Transverse colon (tissue), 4 donors: ENCODE measurements at regions not wholly inside any gene's neighbourhood (a gene's known extent, or its start where the extent isn't known, plus 50 kb on each side); places are given as distances from the start of the nearest gene placed in this dataset.

Source experiments
- POLR2A ChIP-seq: fragments of 450-650 bp; IDR thresholded peaks from one replicate; pipeline ENCODE4 v1.6.1; 2016; ENCODE audit warnings: antibody characterized with exemption, mild to moderate bottlenecking, moderate library complexity
- POLR2AphosphoS5 ChIP-seq, 3 donors: sonication (generic); formaldehyde crosslinking; IDR thresholded peaks; one replicate each; pipeline ENCODE4 v1.6.1; 2016; ENCODE audit warnings: antibody characterized with exemption in 3 of 3
- TF ChIP-seq, protein P1 (sequence below), 5 experiments: fragments of 200-600 bp in 3 of 5; fragments of 450-650 bp in 2 of 5; sonication (generic) in 3 of 5; IDR thresholded peaks; 1 replicate in 2 of 5; 2 replicates in 3 of 5; pipeline ENCODE4 v1.5.1; 2016 to 2017; ENCODE audit warnings: antibody characterized with exemption in 5 of 5, inconsistent platforms in 3 of 5, mild to moderate bottlenecking in 2 of 5, moderate library complexity in 1 of 5

DNA sequence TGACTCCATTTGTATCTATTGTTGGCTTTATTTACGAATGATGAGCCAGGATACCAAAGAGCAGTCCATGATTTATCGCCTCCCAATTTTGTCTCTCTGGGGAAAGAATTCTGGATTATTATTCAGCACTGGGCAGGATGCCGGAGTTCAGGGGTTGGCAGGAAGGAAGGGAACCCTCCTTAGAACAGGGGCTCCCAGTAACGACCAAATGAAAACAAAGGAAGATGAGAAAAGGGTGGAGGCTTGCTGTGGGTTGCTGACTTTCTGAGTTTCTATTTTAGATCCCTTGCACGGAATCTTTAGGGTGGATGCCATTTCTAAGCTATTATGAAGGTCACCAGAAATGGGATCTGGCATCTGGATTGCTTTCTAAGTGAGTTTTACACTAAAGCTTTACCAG lies 231.2 kb upstream of the LYPLAL1 start:
- TF ChIP-seq, protein P1, sequence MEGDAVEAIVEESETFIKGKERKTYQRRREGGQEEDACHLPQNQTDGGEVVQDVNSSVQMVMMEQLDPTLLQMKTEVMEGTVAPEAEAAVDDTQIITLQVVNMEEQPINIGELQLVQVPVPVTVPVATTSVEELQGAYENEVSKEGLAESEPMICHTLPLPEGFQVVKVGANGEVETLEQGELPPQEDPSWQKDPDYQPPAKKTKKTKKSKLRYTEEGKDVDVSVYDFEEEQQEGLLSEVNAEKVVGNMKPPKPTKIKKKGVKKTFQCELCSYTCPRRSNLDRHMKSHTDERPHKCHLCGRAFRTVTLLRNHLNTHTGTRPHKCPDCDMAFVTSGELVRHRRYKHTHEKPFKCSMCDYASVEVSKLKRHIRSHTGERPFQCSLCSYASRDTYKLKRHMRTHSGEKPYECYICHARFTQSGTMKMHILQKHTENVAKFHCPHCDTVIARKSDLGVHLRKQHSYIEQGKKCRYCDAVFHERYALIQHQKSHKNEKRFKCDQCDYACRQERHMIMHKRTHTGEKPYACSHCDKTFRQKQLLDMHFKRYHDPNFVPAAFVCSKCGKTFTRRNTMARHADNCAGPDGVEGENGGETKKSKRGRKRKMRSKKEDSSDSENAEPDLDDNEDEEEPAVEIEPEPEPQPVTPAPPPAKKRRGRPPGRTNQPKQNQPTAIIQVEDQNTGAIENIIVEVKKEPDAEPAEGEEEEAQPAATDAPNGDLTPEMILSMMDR (IDR thresholded peaks at IDR 0.05) = no peak
- TF ChIP-seq POLR2A (no peak), POLR2AphosphoS5 (IDR thresholded peaks at IDR 0.05) (no peak)
